Testis (tissue), 2 donors: ENCODE measurements at regions not wholly inside any gene's neighbourhood (a gene's known extent, or its start where the extent isn't known, plus 50 kb on each side); places are given as distances from the start of the nearest gene placed in this dataset.

Experiments
- DNase-seq: peaks from one replicate; pipeline ENCODE4 v3.0.0-alpha.2; 2019
- H3K27ac ChIP-seq, 2 donors: fragments of 200-600 bp; sonication (generic); one replicate each; pipeline ENCODE4 v1.5.1; 2019
- H3K27me3 ChIP-seq: fragments of 200-600 bp; sonication (generic); one replicate; pipeline ENCODE4 v1.5.1; 2019
- H3K36me3 ChIP-seq: fragments of 200-600 bp; sonication (generic); one replicate; pipeline ENCODE4 v1.5.1; 2017; ENCODE audit warnings: low read depth; ENCODE audit errors: missing control alignments
- H3K4me1 ChIP-seq: fragments of 200-600 bp; sonication (generic); one replicate; pipeline ENCODE4 v1.5.1; 2019
- H3K4me3 ChIP-seq, 2 donors: fragments of 200-600 bp; sonication (generic); one replicate each; pipeline ENCODE4 v1.5.1; 2017 to 2019
- H3K9me3 ChIP-seq: fragments of 200-600 bp; sonication (generic); one replicate; pipeline ENCODE4 v1.5.1; 2017
- CTCF ChIP-seq, 3 experiments: fragments of 450-650 bp in 2 of 3; fragments of 200-600 bp in 1 of 3; sonication (generic) in 1 of 3; IDR thresholded peaks; one replicate each; pipeline ENCODE4 v1.5.1; 2016 to 2019; ENCODE audit warnings: antibody characterized with exemption in 3 of 3, mild to moderate bottlenecking in 2 of 3, moderate library complexity in 1 of 3
- POLR2A ChIP-seq: fragments of 450-650 bp; IDR thresholded peaks from one replicate; pipeline ENCODE4 v1.6.1; 2017; ENCODE audit warnings: antibody characterized with exemption, mild to moderate bottlenecking, moderate library complexity
- WGBS, 2 donors: methylation state at CpG; one replicate each; pipeline ENCODE4 v1.1.5; 2018; 5-methylcytosine and 5-hydroxymethylcytosine counted together
- intact Hi-C: fragments of 100-400 bp; cut with DNase I; formaldehyde crosslinking; loops from one replicate; pipeline ENCODE4 v1.15.1; 2023; ENCODE audit warnings: low total_unique reads

- 92% methylated on average over 1 of the region's 1 CpG for WGBS, 2 donors
Observed at GRCh38 chr9:81118416-81118815, 570.9 kb downstream of the TLE1 start.

GRCh38 chr9:81116340-81117137 is 572.8 kb downstream of the TLE1 start:
- WGBS, 2 donors: 76 to 78% methylated on average over 7 of the region's 7 CpGs
- no peaks in the 10 kb centered on the region for H3K36me3 ChIP-seq
- H3K27me3 ChIP-seq: no peaks in the 10 kb centered on the region
- no peaks in the 10 kb centered on the region for H3K4me1 ChIP-seq
- DNase-seq: no peak
- H3K27ac ChIP-seq: no peak overlapping the region
- intact Hi-C loops: no loop called here
- TF ChIP-seq POLR2A (no peak), CTCF (IDR thresholded peaks at IDR 0.05) (no peak)
- no peak overlapping the region for H3K4me3 ChIP-seq
- no peaks in the 10 kb centered on the region for H3K9me3 ChIP-seq

More at GRCh38 chr9:81118416-81118815, 570.9 kb downstream of the TLE1 start:
- TF ChIP-seq CTCF (IDR thresholded peaks at IDR 0.05): no peak
- no peak for TF ChIP-seq POLR2A
- no peaks in the 10 kb centered on the region for H3K27me3 ChIP-seq
- no peaks in the 10 kb centered on the region for H3K4me1 ChIP-seq
- no peaks in the 10 kb centered on the region for H3K36me3 ChIP-seq
- H3K27ac ChIP-seq: no peak overlapping the region
- no peak overlapping the region for H3K4me3 ChIP-seq
- intact Hi-C loops: no loop called here
- DNase-seq: no peak
- H3K9me3 ChIP-seq: no peaks in the 10 kb centered on the region

GRCh38 chr9:81113453-81114124 is 575.8 kb downstream of the TLE1 start:
- no peak overlapping the region for H3K27ac ChIP-seq
- no peaks in the 10 kb centered on the region for H3K9me3 ChIP-seq
- H3K36me3 ChIP-seq: no peaks in the 10 kb centered on the region
- intact Hi-C loops: no loop called here
- TF ChIP-seq CTCF (IDR thresholded peaks at IDR 0.05): no peak
- TF ChIP-seq POLR2A: no peak
- no peak overlapping the region for H3K4me3 ChIP-seq
- 77 to 83% methylated on average over 7 of the region's 7 CpGs for WGBS, 2 donors
- H3K4me1 ChIP-seq: no peaks in the 10 kb centered on the region
- DNase-seq: no peak
- no peaks in the 10 kb centered on the region for H3K27me3 ChIP-seq

DNA sequence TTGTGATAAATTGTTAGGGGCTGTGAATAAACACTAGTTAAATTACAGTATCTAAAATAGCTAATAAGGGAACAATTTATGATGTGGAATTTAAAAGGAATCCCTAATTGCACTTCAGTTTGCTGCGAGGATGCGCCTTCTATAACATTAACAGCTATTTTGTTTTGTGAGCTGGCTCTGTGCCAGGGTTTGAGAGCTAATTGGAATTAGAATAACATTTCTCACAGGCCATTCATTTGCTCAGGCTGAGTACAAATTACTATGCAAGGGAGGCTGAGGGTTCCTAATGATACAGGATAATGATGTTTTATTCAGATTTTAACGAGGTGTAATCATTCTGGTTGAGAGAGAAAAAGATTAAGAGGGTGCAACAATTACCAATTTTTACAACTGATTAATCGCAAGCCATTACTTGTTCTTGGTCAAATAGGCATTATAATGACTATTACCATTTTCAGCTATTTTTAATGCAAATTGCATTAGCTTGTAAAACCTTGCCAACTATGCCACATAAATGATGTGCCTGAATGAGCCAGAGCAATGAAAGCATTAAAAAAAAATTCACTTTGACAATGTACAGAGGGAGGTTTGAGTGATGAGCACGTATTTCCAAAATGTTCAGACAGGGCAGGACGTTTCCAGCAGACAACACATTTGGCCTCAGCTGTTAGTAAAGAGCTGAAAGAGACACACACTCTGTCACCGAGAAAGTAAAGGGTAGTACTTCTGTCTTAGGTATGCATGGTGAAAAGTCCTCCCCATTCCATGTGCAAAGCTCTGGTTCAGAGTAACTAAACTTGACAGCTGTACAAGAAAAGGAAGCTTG is 576.5 kb downstream of the TLE1 start:
- no peaks in the 10 kb centered on the region for H3K27me3 ChIP-seq
- intact Hi-C loops: no loop called here
- H3K9me3 ChIP-seq: no peaks in the 10 kb centered on the region
- no peak overlapping the region for H3K4me3 ChIP-seq
- no peaks in the 10 kb centered on the region for H3K4me1 ChIP-seq
- DNase-seq: no peak
- WGBS, 2 donors: 69 to 84% methylated on average over 7 of the region's 7 CpGs
- no peak for TF ChIP-seq CTCF (IDR thresholded peaks at IDR 0.05)
- TF ChIP-seq POLR2A: no peak
- no peak overlapping the region for H3K27ac ChIP-seq
- no peaks in the 10 kb centered on the region for H3K36me3 ChIP-seq
